Mesendoderm (in vitro differentiated cells): ENCODE measurements at regions not wholly inside any gene's neighbourhood (a gene's known extent, or its start where the extent isn't known, plus 50 kb on each side); places are given as distances from the start of the nearest gene placed in this dataset.
A peak's percentile ranks its signal among the peaks of the same experiment; 100 is the strongest.

Experiments
- DNase-seq: peaks from one replicate; pipeline ENCODE4 v3.0.0; 2013
- H2AK5ac ChIP-seq: 2 replicates; pipeline ENCODE4 v1.6.1; 2013; ENCODE audit warnings: low read length, inconsistent platforms
- H2BK120ac ChIP-seq: 2 replicates; pipeline ENCODE4 v1.6.1; 2013; ENCODE audit warnings: low read depth, mild to moderate bottlenecking, low read length, moderate library complexity, mixed read lengths
- H2BK15ac ChIP-seq: replicated peaks from 2 replicates; pipeline ENCODE4 v1.6.1; 2013; ENCODE audit warnings: low read depth, mild to moderate bottlenecking, moderate library complexity
- H2BK5ac ChIP-seq: 2 replicates; pipeline ENCODE4 v1.6.1; 2013; ENCODE audit warnings: low read length, inconsistent platforms
- H3K18ac ChIP-seq: 2 replicates; pipeline ENCODE4 v1.6.1; 2013; ENCODE audit warnings: mild to moderate bottlenecking, low read length, mixed read lengths
- H3K23ac ChIP-seq: one replicate; pipeline ENCODE4 v1.6.1; 2013; ENCODE audit warnings: low read length
- H3K27ac ChIP-seq: 2 replicates; pipeline ENCODE4 v1.5.1; 2013; ENCODE audit warnings: low read depth, mild to moderate bottlenecking, inconsistent platforms, low read length, moderate library complexity
- H3K27me3 ChIP-seq: 2 replicates; pipeline ENCODE4 v1.6.1; 2013; ENCODE audit warnings: low read length, control low read depth, mild to moderate bottlenecking, inconsistent platforms; ENCODE audit not compliant: insufficient read depth, poor library complexity
- H3K36me3 ChIP-seq: 2 replicates; pipeline ENCODE4 v1.6.1; 2013; ENCODE audit warnings: low read length, inconsistent platforms; ENCODE audit not compliant: control insufficient read depth, insufficient read depth
- H3K4ac ChIP-seq: one replicate; pipeline ENCODE4 v1.6.1; 2013; ENCODE audit warnings: low read depth, mild to moderate bottlenecking, low read length, moderate library complexity
- H3K4me1 ChIP-seq: 2 replicates; pipeline ENCODE4 v1.6.1; 2013; ENCODE audit warnings: low read depth, low read length, inconsistent platforms; ENCODE audit not compliant: control insufficient read depth
- H3K4me2 ChIP-seq: 2 replicates; pipeline ENCODE4 v1.6.1; 2013; ENCODE audit warnings: low read length
- H3K4me3 ChIP-seq: 2 replicates; pipeline ENCODE4 v1.5.1; 2013; ENCODE audit warnings: mild to moderate bottlenecking, low read length
- H3K56ac ChIP-seq: one replicate; pipeline ENCODE4 v1.6.1; 2013; ENCODE audit warnings: low read length
- H3K79me1 ChIP-seq: 2 replicates; pipeline ENCODE4 v1.6.1; 2013; ENCODE audit warnings: low read length, inconsistent platforms
- H3K79me2 ChIP-seq: 2 replicates; pipeline ENCODE4 v1.6.1; 2013; ENCODE audit warnings: mild to moderate bottlenecking, low read length; ENCODE audit not compliant: control insufficient read depth, insufficient read depth
- H3K9ac ChIP-seq: 2 replicates; pipeline ENCODE4 v1.6.1; 2013; ENCODE audit warnings: low read length, inconsistent platforms
- H4K5ac ChIP-seq: one replicate; pipeline ENCODE4 v1.6.1; 2013; ENCODE audit warnings: low read length
- H4K8ac ChIP-seq: one replicate; pipeline ENCODE4 v1.6.1; 2013; ENCODE audit warnings: low read depth, mild to moderate bottlenecking, control low read depth, low read length, moderate library complexity
- WGBS: extraction: QIAGEN DNeasy Blood & Tissue Kit; methylation state at CpG from one replicate; pipeline ENCODE4 v1.1.7; 2013; ENCODE audit warnings: low lambda C conversion rate, missing lambda C conversion rate; ENCODE audit not compliant: insufficient coverage; ENCODE audit errors: extremely low coverage; 5-methylcytosine and 5-hydroxymethylcytosine counted together

DNA sequence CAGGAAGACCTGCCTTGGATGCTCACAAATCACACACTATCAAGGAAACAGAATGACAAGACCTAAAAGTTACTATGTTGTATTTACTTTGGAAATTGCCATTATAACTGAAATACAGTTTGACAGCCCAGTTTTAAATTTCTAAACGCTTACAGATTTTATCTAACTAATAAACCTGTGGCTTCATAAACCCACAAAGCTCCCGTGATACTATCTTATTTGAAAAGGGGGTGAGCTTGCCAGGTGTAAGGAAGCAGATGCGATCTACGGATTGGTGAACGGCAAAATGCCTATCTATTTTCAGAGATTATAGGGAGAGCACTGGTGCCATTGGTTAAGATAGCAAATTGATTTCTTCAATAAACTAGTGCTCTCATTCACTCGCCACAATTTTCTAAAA, 485.5 kb downstream of the BCAT1 start:
- Histone ChIP-seq H3K79me2 (no peaks in the 10 kb centered on the region), H2BK120ac (no peak overlapping the region), H3K56ac (no peak overlapping the region), H3K4ac (no peak overlapping the region), H2AK5ac (no peak overlapping the region), H3K23ac (no peak overlapping the region), H3K79me1 (no peaks in the 10 kb centered on the region), H3K27me3 (no peaks in the 10 kb centered on the region), H3K36me3 (no peaks in the 10 kb centered on the region), H3K18ac (no peak overlapping the region), H4K5ac (no peak overlapping the region), H2BK15ac (no peak overlapping the region), H2BK5ac (no peak overlapping the region), H3K4me1 (no peaks in the 10 kb centered on the region), H3K4me2 (no peak overlapping the region), H3K27ac (no peak overlapping the region), H4K8ac (no peak overlapping the region), H3K4me3 (no peak overlapping the region), H3K9ac (no peak overlapping the region)
- DNase-seq, result no peak
- whole genome bisulfite sequencing, result no CpG with 5 or more reads among the region's 6 CpGs

DNA sequence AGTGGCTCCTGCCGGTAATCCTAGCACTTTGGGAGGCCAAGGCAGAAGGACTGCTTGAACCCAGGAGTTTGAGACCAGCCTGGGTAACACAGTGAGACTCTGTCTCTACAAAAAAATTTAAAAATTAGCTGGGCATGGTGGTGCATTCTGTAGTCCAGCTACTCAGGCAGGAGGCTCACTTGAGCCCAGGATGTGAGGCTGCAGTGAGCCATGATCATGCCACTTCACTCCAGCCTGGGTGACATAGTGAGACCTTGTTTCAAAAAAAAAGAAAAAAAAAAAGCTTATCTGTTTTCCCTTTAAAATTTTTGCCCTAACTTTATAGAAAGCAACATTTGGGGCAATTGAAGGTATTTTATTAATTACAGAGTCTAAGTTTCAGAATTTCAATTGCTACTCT, 486.0 kb downstream of the BCAT1 start:
- Histone ChIP-seq H3K4me1 (no peaks in the 10 kb centered on the region), H3K79me1 (no peaks in the 10 kb centered on the region), H3K56ac (no peak overlapping the region), H4K5ac (no peak overlapping the region), H3K23ac (no peak overlapping the region), H3K36me3 (no peaks in the 10 kb centered on the region), H2BK5ac (no peak overlapping the region), H3K27ac (no peak overlapping the region), H2BK120ac (no peak overlapping the region), H3K79me2 (no peaks in the 10 kb centered on the region), H3K9ac (no peak overlapping the region), H3K4me2 (no peak overlapping the region), H2AK5ac (no peak overlapping the region), H2BK15ac (no peak overlapping the region), H3K18ac (no peak overlapping the region), H4K8ac (no peak overlapping the region), H3K4me3 (no peak overlapping the region), H3K27me3 (no peaks in the 10 kb centered on the region), H3K4ac (no peak overlapping the region)
- WGBS, result no CpG with 5 or more reads among the region's 1 CpG
- no peak for DNase-seq

DNA sequence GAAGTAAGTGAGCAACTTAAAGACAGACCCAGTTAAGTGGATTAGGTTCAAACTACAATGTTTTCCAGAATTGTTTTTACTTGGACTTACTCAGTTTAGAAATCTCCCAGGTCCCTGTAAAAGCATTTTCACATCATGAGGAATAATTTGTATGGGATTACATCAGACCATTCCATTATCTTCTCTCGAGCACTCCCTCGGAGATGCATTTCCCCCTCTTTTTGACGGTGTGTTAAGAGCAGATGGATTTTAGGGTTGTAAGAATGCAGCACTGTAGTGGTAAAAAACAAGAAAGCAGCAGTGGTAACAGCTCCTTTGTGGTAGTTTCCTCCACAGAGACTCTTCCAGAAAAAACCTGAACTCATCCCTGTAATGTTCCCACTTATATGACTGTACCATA, 488.4 kb downstream of the BCAT1 start:
- Histone ChIP-seq H3K4me1 (peaks cover 3% of the 10 kb centered on the region), H3K27me3 (no peaks in the 10 kb centered on the region), H3K4ac (no peak overlapping the region), H3K23ac (no peak overlapping the region), H3K56ac (no peak overlapping the region), H3K18ac (no peak overlapping the region), H2BK15ac (peak overlapping the region; percentile 27), H3K4me2 (no peak overlapping the region), H3K9ac (no peak overlapping the region), H3K27ac (no peak overlapping the region), H3K79me1 (no peaks in the 10 kb centered on the region), H2AK5ac (no peak overlapping the region), H2BK120ac (no peak overlapping the region), H3K79me2 (no peaks in the 10 kb centered on the region), H2BK5ac (no peak overlapping the region), H3K4me3 (no peak overlapping the region), H4K5ac (no peak overlapping the region), H4K8ac (no peak overlapping the region), H3K36me3 (no peaks in the 10 kb centered on the region)
- WGBS, result no CpG with 5 or more reads among the region's 3 CpGs
- peak; percentile 24 for DNase-seq

DNA sequence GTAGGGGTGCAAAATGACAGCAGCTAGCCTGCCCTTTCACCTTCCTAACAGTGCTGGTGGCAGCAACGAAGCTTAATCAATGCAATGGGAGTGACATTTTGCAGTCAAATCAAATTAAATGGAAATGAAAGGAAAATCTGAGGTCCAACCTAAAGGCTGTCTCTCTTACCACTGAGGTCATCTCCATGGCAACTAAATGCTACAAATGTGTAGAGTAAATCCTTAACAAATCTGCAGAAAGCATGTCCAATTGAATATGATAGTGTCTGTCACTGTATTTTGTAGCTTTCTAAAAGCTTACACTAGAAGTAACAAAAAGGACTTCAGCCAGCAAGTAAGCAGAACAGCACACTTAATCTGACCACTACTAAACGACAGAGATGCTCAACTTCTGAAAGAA, 488.8 kb downstream of the BCAT1 start:
- Histone ChIP-seq H3K4me3 (no peak overlapping the region), H3K79me2 (no peaks in the 10 kb centered on the region), H2BK120ac (no peak overlapping the region), H2BK15ac (peak overlapping the region; percentile 27), H3K4me1 (peaks cover 7% of the 10 kb centered on the region), H3K23ac (no peak overlapping the region), H3K9ac (no peak overlapping the region), H2BK5ac (no peak overlapping the region), H4K8ac (no peak overlapping the region), H3K27me3 (no peaks in the 10 kb centered on the region), H3K4me2 (no peak overlapping the region), H3K56ac (no peak overlapping the region), H3K79me1 (no peaks in the 10 kb centered on the region), H3K36me3 (no peaks in the 10 kb centered on the region), H3K18ac (no peak overlapping the region), H2AK5ac (no peak overlapping the region), H4K5ac (no peak overlapping the region), H3K4ac (no peak overlapping the region), H3K27ac (no peak overlapping the region)
- DNase-seq, result no peak
- no CpG with 5 or more reads among the region's 2 CpGs for WGBS

DNA sequence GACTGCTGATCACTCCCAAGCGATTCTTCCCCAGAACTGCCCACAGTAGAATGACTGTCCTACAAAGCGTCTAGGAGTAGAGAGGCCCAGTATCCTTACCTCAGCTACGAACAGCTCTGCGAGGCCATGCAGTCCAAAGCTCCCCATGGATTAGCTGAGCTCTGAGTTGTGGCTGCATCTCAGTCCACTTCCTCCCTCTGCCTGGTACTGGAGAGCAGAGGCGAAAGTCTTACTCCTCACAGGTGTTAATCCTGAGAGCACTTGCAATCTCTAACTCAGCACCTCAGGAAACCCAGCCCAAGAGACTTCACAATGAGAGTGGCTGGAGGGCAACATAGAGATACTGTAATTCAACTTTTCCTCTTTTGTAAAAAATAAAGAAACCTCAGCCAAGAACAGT, 493.1 kb downstream of the BCAT1 start:
- no peak overlapping the region for H4K8ac ChIP-seq

DNA sequence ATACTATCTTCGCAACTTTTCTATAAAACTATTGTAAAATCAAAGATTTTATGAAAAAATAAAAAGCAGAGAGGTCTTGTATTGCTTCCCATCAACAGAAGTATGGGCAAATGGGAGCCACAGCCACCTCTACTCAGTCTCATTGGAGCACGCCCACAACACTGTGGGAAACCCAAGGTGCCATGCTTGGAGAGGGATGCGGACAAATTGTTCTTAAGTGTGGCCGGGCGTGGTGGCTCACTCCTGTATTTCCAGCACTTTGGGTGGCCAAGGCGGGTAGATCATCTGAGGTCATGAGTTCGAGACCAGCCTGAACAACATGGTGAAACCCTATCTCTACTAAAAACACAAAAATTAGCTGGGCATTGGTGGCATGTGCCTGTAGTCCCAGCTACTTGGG, 498.2 kb upstream of the SOX5 start:
- no CpG with 5 or more reads among the region's 7 CpGs for WGBS
- Histone ChIP-seq H3K9ac (no peak overlapping the region), H3K18ac (no peak overlapping the region), H4K8ac (no peak overlapping the region), H3K4me3 (no peak overlapping the region), H4K5ac (no peak overlapping the region), H3K27ac (no peak overlapping the region), H2BK15ac (no peak overlapping the region), H3K27me3 (no peaks in the 10 kb centered on the region), H3K4me1 (no peaks in the 10 kb centered on the region), H2BK120ac (no peak overlapping the region), H3K79me1 (no peaks in the 10 kb centered on the region), H3K56ac (no peak overlapping the region), H2AK5ac (no peak overlapping the region), H3K4ac (no peak overlapping the region), H3K36me3 (no peaks in the 10 kb centered on the region), H3K23ac (no peak overlapping the region), H3K79me2 (no peaks in the 10 kb centered on the region), H2BK5ac (no peak overlapping the region), H3K4me2 (no peak overlapping the region)
- no peak for DNase-seq

More for the DNA sequence above, 493.1 kb downstream of the BCAT1 start:
- peaks cover 7% of the 10 kb centered on the region for H3K4me1 ChIP-seq
- no peaks in the 10 kb centered on the region for H3K36me3 ChIP-seq
- DNase-seq, result peak; percentile 83
- H2BK120ac ChIP-seq, result no peak overlapping the region
- H3K4me2 ChIP-seq, result no peak overlapping the region
- no CpG with 5 or more reads among the region's 5 CpGs for WGBS
- H4K5ac ChIP-seq, result no peak overlapping the region
- no peak overlapping the region for H2BK15ac ChIP-seq
- no peaks in the 10 kb centered on the region for H3K27me3 ChIP-seq
- no peak overlapping the region for H2AK5ac ChIP-seq
- no peak overlapping the region for H3K9ac ChIP-seq
- H3K27ac ChIP-seq, result peak overlapping the region; percentile 9
- H3K4ac ChIP-seq, result no peak overlapping the region
- H3K23ac ChIP-seq, result no peak overlapping the region
- no peaks in the 10 kb centered on the region for H3K79me1 ChIP-seq
- no peak overlapping the region for H3K18ac ChIP-seq
- H3K56ac ChIP-seq, result peak overlapping the region; percentile 47
- H2BK5ac ChIP-seq, result peak overlapping the region; percentile 38
- H3K79me2 ChIP-seq, result no peaks in the 10 kb centered on the region
- no peak overlapping the region for H3K4me3 ChIP-seq
